Ovary (tissue), 3 donors: ENCODE measurements at regions not wholly inside any gene's neighbourhood (a gene's known extent, or its start where the extent isn't known, plus 50 kb on each side); places are given as distances from the start of the nearest gene placed in this dataset.

Source experiments
- POLR2A ChIP-seq: fragments of 450-650 bp; IDR thresholded peaks from one replicate; pipeline ENCODE4 v1.6.1; 2017; ENCODE audit warnings: antibody characterized with exemption, mild to moderate bottlenecking, moderate library complexity
- TF ChIP-seq, protein P1 (sequence below), 3 donors: fragments of 450-650 bp in 2 of 3; fragments of 200-600 bp in 1 of 3; IDR thresholded peaks; one replicate each; pipeline versions ENCODE4 v1.5.1 to v1.8.0; 2016 to 2022; ENCODE audit warnings: antibody characterized with exemption in 3 of 3, mild to moderate bottlenecking in 1 of 3
- donor health status: DM: no; HTN: no; CAD: no.

- no peak for TF ChIP-seq POLR2A
- TF ChIP-seq, protein P1, sequence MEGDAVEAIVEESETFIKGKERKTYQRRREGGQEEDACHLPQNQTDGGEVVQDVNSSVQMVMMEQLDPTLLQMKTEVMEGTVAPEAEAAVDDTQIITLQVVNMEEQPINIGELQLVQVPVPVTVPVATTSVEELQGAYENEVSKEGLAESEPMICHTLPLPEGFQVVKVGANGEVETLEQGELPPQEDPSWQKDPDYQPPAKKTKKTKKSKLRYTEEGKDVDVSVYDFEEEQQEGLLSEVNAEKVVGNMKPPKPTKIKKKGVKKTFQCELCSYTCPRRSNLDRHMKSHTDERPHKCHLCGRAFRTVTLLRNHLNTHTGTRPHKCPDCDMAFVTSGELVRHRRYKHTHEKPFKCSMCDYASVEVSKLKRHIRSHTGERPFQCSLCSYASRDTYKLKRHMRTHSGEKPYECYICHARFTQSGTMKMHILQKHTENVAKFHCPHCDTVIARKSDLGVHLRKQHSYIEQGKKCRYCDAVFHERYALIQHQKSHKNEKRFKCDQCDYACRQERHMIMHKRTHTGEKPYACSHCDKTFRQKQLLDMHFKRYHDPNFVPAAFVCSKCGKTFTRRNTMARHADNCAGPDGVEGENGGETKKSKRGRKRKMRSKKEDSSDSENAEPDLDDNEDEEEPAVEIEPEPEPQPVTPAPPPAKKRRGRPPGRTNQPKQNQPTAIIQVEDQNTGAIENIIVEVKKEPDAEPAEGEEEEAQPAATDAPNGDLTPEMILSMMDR (IDR thresholded peaks at IDR 0.05), result no peak
These were observed 122.6 kb upstream of the DNAJC10 start for GRCh38 chr2:182593394-182593975.
